Left kidney (tissue), 1 donor: ENCODE measurements at regions not wholly inside any gene's neighbourhood (a gene's known extent, or its start where the extent isn't known, plus 50 kb on each side); places are given as distances from the start of the nearest gene placed in this dataset.

ENCODE experiments used
- DNase-seq: peaks from one replicate; pipeline ENCODE4 v3.0.0-alpha.2; 2013

GRCh38 chr5:143456952-143457547, 53.6 kb upstream of the NR3C1 start:
- no peak for DNase-seq

GRCh38 chr5:143454936-143455516, 51.5 kb upstream of the NR3C1 start:
- DNase-seq, result no peak

- no peak for DNase-seq
Observed at GRCh38 chr5:143453720-143454119, 50.2 kb upstream of the NR3C1 start.
